ENCODE measurements at regions not wholly inside any gene's neighbourhood (a gene's known extent, or its start where the extent isn't known, plus 50 kb on each side); places are given as distances from the start of the nearest gene placed in this dataset.

- TF ChIP-seq, protein P1, sequence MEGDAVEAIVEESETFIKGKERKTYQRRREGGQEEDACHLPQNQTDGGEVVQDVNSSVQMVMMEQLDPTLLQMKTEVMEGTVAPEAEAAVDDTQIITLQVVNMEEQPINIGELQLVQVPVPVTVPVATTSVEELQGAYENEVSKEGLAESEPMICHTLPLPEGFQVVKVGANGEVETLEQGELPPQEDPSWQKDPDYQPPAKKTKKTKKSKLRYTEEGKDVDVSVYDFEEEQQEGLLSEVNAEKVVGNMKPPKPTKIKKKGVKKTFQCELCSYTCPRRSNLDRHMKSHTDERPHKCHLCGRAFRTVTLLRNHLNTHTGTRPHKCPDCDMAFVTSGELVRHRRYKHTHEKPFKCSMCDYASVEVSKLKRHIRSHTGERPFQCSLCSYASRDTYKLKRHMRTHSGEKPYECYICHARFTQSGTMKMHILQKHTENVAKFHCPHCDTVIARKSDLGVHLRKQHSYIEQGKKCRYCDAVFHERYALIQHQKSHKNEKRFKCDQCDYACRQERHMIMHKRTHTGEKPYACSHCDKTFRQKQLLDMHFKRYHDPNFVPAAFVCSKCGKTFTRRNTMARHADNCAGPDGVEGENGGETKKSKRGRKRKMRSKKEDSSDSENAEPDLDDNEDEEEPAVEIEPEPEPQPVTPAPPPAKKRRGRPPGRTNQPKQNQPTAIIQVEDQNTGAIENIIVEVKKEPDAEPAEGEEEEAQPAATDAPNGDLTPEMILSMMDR (conservative IDR thresholded peaks at IDR 0.05 in 1 of 2, IDR thresholded peaks at IDR 0.05 in 1 of 2; ENCODE audit: extremely low read depth in 1 of 2, insufficient read depth in 1 of 2, low read depth in 1 of 2, low read length in 2 of 2), result no peak
- no peak for TF ChIP-seq EZH2 (IDR thresholded peaks at IDR 0.05; ENCODE audit: borderline replicate concordance, low read length)
These were observed 131.0 kb downstream of the KCNK1 start for GRCh38 chr1:233744779-233745513.

All from mammary epithelial cell (primary cell).